Hepatic stellate cell (primary cell): ENCODE measurements at regions not wholly inside any gene's neighbourhood (a gene's known extent, or its start where the extent isn't known, plus 50 kb on each side); places are given as distances from the start of the nearest gene placed in this dataset.
A peak's percentile ranks its signal among the peaks of the same experiment; 100 is the strongest.
"Not testable (repeated sequence)": the region's sequence is repeated elsewhere in the genome, so short reads cannot be mapped to it uniquely, and the experiment has no call there.

Experiments used
- DNase-seq: peaks from one replicate; pipeline ENCODE4 v3.0.0; 2011; ENCODE audit warnings: low spot score

- no peak for DNase-seq
Measured at GRCh38 chr4:110361921-110362320, 114.0 kb upstream of the ENPEP start.

DNA sequence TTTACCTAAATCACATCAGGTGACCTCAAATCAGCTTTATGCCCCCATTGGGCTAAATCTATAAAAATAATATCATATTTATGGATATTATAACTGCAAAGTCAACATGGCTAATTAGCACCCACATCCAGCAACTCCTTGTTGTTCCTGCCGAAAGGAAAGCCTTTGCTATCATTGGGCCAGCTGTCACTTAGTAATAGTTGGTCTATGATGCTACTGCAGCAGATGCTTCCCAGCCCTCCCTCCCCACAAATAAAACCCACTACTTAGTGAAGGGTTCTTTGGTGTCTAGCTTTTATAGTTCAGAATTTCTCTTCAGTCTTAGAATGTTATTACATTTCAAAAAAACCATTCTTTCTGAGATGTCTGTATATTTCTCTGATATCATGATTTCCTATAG, 116.9 kb upstream of the ENPEP start:
- no peak for DNase-seq

GRCh38 chr4:110357521-110357920, 118.4 kb upstream of the ENPEP start:
- no peak for DNase-seq

DNA sequence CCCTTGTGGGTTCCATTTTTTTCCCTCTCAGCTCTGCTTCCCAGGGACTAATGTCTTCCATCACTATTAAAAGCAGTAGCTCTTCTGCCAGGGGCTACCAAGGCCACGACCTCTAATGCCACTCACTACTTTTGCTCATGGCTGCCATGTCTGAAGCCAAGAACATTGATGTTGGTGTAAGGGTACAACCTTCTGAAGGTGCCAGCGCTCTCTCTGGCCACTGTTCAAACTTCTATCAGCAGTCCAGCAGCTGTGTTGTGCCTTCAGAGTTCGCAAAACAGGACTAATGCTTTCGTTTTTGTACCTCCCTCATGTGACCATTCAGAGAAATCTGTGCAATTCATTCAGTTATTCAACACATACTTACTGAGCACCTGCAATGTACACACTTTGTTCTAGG, 121.5 kb upstream of the ENPEP start:
- DNase-seq = no peak

GRCh38 chr4:110352670-110353442, 123.1 kb upstream of the ENPEP start:
- DNase-seq = no peak

GRCh38 chr4:110348711-110349383, 127.1 kb upstream of the ENPEP start:
- DNase-seq = no peak

- no peak for DNase-seq
Measured at GRCh38 chr4:110347805-110348204, 128.2 kb upstream of the ENPEP start.

- peak; percentile 16 for DNase-seq
Measured at GRCh38 chr4:110344165-110344564, 131.8 kb upstream of the ENPEP start.

DNA sequence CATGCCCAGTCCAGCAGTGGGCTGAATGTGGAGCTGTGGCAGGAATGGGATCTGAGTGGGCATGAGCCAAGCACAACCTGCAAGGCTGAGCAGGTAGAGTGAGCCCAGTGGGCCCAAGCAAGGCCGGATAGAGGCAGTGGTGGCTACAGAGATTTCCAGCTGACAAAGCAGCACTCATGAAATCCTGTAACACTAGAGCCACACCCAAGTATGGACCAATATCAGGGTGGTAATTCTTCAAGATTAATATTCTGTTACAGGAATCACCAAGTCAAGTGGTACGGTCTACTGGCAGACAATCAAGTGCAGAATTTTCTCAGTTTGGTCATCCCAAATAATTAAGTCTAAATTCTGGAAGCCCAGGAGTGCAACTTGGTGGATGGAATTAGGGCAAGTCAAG, 132.4 kb upstream of the ENPEP start:
- no peak for DNase-seq

- DNase-seq = not testable (repeated sequence)
Measured at GRCh38 chr4:110341118-110341517, 134.8 kb upstream of the ENPEP start.

DNA sequence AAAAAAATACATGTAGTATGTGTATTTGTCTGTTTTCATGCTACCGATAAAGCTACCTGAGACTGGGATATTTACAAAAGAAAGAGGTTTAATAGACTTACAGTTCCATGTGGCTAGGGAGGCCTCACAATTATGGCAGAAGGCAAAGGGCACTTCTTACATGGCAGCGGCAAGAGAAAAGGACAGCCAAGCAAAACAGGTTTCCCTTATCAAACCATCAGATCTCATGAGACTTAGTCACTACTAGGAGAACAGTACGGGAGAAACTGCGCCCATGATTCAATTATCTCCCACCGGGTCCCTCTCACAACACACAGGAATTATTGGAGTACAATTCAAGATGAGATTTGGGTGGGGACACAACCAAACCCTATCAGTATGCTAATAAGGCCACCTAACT, 137.0 kb upstream of the ELOVL6 start:
- no peak for DNase-seq

GRCh38 chr4:110332483-110332882, 134.1 kb upstream of the ELOVL6 start:
- no peak for DNase-seq

- not testable (repeated sequence) for DNase-seq
Measured at GRCh38 chr4:110326426-110326825, 128.0 kb upstream of the ELOVL6 start.

DNA sequence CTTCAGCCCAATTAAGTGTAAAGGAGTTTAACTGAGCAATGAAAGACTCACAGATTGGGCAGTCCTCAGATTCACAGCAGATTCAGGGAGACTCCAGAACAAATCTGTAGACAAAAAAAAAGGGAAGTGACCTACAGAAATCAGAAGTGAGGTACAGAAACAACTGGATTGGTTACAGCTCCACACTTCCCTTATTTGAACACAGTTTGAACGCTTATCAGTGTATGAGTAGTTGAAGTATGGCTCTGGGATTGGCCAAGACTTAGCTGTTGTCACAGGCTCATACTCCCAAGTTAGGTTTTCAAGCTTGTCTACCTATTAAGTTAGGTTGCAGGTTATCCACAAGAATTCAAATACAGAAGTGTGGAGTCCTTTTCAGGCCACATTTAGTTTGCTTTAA, 112.4 kb upstream of the ELOVL6 start:
- DNase-seq = no peak

DNA sequence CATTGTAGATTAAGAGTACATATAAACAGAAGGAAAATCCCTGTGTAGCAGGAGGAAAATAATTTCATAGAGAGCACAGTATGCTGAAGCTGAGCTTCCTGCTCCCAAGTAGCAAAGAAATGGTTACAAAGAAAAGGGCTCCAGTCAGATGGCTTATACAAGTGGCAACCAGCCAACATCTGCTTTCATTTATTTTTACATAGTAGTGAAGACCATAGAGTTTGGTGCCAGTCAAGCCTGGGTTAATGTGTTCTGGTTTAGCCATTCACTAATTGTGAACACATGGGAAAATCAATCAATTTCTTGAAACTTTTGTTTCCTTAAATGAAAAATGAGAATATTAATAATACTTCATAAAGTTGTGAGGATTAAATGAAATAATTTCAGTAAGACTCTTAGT, 111.3 kb upstream of the ELOVL6 start:
- no peak for DNase-seq

- no peak for DNase-seq
Measured at GRCh38 chr4:110306303-110306702, 107.9 kb upstream of the ELOVL6 start.

- DNase-seq = no peak
Measured at GRCh38 chr4:110305455-110305854, 107.0 kb upstream of the ELOVL6 start.

DNA sequence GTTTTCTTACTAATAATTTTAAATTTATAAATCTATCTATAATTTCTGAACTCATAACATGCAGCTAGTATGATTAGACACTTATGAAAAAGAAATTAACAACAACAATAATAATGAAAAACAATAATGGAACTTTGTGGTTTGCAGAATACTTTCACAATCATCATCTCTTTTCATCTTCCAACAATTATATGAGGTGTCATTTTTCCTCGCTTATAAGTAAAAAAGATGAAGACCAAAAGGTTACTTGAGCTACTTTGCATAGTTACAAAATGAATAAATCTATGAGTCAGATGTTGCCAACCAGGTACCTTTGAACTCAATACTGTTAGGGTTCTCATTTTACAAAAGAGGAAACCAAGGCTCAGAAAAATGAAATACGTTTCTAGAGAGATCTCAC, 98.5 kb upstream of the ELOVL6 start:
- no peak for DNase-seq

- DNase-seq = no peak
Measured at GRCh38 chr4:110294165-110294564, 95.8 kb upstream of the ELOVL6 start.

DNA sequence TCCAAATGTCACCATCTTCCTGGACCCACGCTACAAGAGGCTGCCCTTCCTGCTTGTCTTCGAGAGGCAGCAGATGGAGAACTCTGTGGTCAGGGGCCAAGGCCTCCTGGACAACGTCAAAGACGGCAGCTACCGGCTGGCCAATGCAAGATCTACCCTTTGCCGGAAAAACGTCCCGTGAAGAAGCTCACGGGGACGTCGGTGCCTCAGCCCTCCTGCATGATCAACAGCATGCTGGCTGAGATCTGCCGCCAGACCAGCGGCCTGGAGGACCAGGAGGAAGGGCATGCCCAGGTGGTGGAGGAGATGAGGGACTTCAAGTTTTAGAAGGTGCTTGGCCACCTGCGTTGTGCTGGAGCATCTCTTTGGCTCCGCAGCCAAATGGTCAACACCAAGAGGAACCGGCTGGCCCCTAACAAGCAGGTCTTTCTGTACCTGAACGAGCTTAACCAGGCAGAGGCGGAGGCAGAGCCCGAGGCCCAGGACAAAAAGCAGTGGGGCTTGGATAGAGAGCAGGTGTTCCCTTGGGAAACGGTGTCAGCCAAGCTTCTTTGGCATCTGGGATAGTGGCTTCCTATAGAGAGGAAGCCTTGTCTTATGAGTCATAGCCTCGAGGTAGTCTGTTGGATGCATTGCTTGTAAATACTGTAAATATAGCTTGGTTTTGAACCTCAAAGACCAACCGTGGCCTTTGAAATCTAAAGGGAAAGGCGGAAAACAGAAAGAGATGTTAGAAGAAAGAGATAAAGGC, 94.8 kb upstream of the ELOVL6 start:
- DNase-seq = no peak

DNA sequence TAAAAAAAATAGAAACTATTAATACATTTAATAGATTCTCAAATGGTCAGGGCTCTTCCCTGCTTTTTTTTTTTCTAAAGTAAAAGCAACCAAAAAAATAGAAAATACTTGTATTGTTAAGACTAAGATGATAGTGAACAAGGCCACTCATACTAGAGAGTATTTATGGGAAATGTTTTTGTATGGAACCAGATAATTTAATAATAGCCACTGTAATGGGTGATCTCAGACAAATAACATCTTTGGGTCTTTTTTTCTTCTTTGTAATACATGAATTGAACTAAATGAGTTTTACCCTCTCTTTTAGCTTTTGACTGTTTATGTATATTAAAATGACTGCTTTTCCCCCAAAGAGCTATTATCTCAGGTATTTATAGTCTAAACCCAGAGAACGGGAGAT, 92.1 kb upstream of the ELOVL6 start:
- no peak for DNase-seq

- DNase-seq = no peak
Measured at GRCh38 chr4:110289601-110290100, 91.2 kb upstream of the ELOVL6 start.

DNA sequence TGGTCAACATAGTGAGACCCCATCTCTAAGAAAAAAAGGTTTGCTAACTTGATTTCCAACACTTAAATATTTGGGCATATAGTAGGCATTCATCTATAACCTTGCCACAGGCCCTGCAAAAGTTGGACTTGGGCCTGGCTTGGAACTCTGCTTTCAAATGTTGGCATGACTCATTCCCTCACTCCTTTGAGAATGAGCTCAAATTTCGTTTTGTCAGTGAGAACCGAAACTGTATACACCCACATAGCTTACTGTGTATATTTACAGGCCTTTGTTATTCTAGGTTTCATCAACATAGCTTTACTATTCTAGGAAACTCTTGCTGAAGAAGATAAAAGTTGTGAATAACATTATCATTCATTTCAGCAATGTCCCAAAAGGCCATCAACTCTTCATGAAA, 88.7 kb upstream of the ELOVL6 start:
- DNase-seq = no peak
